B cell (primary cell): ENCODE measurements at regions not wholly inside any gene's neighbourhood (a gene's known extent, or its start where the extent isn't known, plus 50 kb on each side); places are given as distances from the start of the nearest gene placed in this dataset.

Experiments used
- EZH2 ChIP-seq: IDR thresholded peaks from 2 replicates; pipeline ENCODE4 v1.6.1; 2012; ENCODE audit warnings: borderline replicate concordance, low read depth, mild to moderate bottlenecking, moderate library complexity, low read length; ENCODE audit not compliant: insufficient read depth, poor library complexity, severe bottlenecking
- TF ChIP-seq, protein P1 (sequence below): fragments of 200-600 bp; IDR thresholded peaks from one replicate; pipeline ENCODE4 v1.8.0; 2022; ENCODE audit warnings: antibody characterized with exemption, mild to moderate bottlenecking

DNA sequence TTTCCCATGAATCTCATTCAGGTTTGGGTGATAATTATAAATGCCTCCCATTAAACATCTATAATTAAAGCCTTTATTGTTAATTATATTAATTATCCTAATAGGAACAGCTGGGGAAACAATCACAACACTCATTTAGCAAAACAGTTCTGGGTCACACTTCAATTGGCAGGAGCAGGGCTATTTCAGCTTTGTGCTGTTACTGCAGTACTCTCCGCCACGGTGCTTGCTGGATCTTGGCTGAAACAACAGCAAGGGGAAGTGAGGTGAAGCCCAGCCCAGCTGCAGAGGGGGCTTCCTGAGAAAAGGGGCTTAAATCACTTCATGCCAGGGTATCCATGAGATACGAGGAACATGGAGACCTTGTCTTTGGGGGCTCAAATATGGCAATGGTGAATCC lies 79.5 kb upstream of the SOX11 start:
- TF ChIP-seq, protein P1, sequence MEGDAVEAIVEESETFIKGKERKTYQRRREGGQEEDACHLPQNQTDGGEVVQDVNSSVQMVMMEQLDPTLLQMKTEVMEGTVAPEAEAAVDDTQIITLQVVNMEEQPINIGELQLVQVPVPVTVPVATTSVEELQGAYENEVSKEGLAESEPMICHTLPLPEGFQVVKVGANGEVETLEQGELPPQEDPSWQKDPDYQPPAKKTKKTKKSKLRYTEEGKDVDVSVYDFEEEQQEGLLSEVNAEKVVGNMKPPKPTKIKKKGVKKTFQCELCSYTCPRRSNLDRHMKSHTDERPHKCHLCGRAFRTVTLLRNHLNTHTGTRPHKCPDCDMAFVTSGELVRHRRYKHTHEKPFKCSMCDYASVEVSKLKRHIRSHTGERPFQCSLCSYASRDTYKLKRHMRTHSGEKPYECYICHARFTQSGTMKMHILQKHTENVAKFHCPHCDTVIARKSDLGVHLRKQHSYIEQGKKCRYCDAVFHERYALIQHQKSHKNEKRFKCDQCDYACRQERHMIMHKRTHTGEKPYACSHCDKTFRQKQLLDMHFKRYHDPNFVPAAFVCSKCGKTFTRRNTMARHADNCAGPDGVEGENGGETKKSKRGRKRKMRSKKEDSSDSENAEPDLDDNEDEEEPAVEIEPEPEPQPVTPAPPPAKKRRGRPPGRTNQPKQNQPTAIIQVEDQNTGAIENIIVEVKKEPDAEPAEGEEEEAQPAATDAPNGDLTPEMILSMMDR, result no peak
- TF ChIP-seq EZH2, result no peak
